ENCODE measurements at regions not wholly inside any gene's neighbourhood (a gene's known extent, or its start where the extent isn't known, plus 50 kb on each side); places are given as distances from the start of the nearest gene placed in this dataset.

GRCh38 chr1:111045033-111045722 lies 81.5 kb upstream of the LRIF1 start:
- no peaks in the 10 kb centered on the region for H3K4me1 Mint-ChIP-seq
- no peak overlapping the region for H3K27ac Mint-ChIP-seq

GRCh38 chr1:111032295-111032897 lies 68.7 kb upstream of the LRIF1 start:
- no peak overlapping the region for H3K27ac Mint-ChIP-seq
- no peaks in the 10 kb centered on the region for H3K36me3 Mint-ChIP-seq
- no peaks in the 10 kb centered on the region for H3K4me1 Mint-ChIP-seq
- TF ChIP-seq CTCF (IDR thresholded peaks at IDR 0.05; ENCODE audit: unreplicated experiment), result peak; percentile 95
- DNase-seq (ENCODE audit: low spot score in 2 of 2, unreplicated experiment in 2 of 2), result no peak
- no peaks in the 10 kb centered on the region for H3K27me3 Mint-ChIP-seq (ENCODE audit: low read depth)
- H3K4me3 Mint-ChIP-seq, result no peak overlapping the region
- peaks cover 29% of the 10 kb centered on the region for H3K9me3 Mint-ChIP-seq

More at GRCh38 chr1:111045033-111045722, 81.5 kb upstream of the LRIF1 start:
- DNase-seq (ENCODE audit: low spot score in 2 of 2, unreplicated experiment in 2 of 2), result no peak
- H3K4me3 Mint-ChIP-seq, result no peak overlapping the region
- TF ChIP-seq CTCF (IDR thresholded peaks at IDR 0.05; ENCODE audit: unreplicated experiment), result no peak
- no peaks in the 10 kb centered on the region for H3K36me3 Mint-ChIP-seq
- no peaks in the 10 kb centered on the region for H3K27me3 Mint-ChIP-seq (ENCODE audit: low read depth)
- H3K9me3 Mint-ChIP-seq, result peaks cover 34% of the 10 kb centered on the region

- no peaks in the 10 kb centered on the region for H3K36me3 Mint-ChIP-seq
- H3K9me3 Mint-ChIP-seq, result peaks cover 17% of the 10 kb centered on the region
- H3K27ac Mint-ChIP-seq, result no peak overlapping the region
- peaks cover 2% of the 10 kb centered on the region for H3K27me3 Mint-ChIP-seq (ENCODE audit: low read depth)
- no peaks in the 10 kb centered on the region for H3K4me1 Mint-ChIP-seq
- no peak overlapping the region for H3K4me3 Mint-ChIP-seq
- no peak for TF ChIP-seq CTCF (IDR thresholded peaks at IDR 0.05; ENCODE audit: unreplicated experiment)
- DNase-seq (ENCODE audit: low spot score in 2 of 2, unreplicated experiment in 2 of 2), result no peak
Observed at GRCh38 chr1:111030590-111030989, 66.9 kb upstream of the LRIF1 start.

- Mint-ChIP-seq H3K9me3 (peaks cover 38% of the 10 kb centered on the region), H3K27me3 (ENCODE audit: low read depth) (peaks cover 5% of the 10 kb centered on the region), H3K4me1 (no peaks in the 10 kb centered on the region), H3K27ac (no peak overlapping the region), H3K36me3 (no peaks in the 10 kb centered on the region), H3K4me3 (no peak overlapping the region)
- TF ChIP-seq CTCF (IDR thresholded peaks at IDR 0.05; ENCODE audit: unreplicated experiment), result no peak
- DNase-seq (ENCODE audit: low spot score in 2 of 2, unreplicated experiment in 2 of 2), result no peak
Observed at GRCh38 chr1:111025109-111025508, 61.4 kb upstream of the LRIF1 start.

GRCh38 chr1:111015222-111015621 lies 51.5 kb upstream of the LRIF1 start:
- Mint-ChIP-seq H3K27ac (no peak overlapping the region), H3K9me3 (peaks cover 80% of the 10 kb centered on the region), H3K36me3 (peaks cover 1% of the 10 kb centered on the region), H3K4me3 (no peak overlapping the region), H3K27me3 (ENCODE audit: low read depth) (no peaks in the 10 kb centered on the region), H3K4me1 (no peaks in the 10 kb centered on the region)
- no peak for TF ChIP-seq CTCF (IDR thresholded peaks at IDR 0.05; ENCODE audit: unreplicated experiment)
- no peak for DNase-seq (ENCODE audit: low spot score in 2 of 2, unreplicated experiment in 2 of 2)
